SK-N-MC (cell line): ENCODE measurements at regions not wholly inside any gene's neighbourhood (a gene's known extent, or its start where the extent isn't known, plus 50 kb on each side); places are given as distances from the start of the nearest gene placed in this dataset.

Experiments
- EZH2 ChIP-seq: fragments of 200-600 bp; sonication (generic); IDR thresholded peaks from one replicate; pipeline ENCODE4 v1.6.1; 2017; ENCODE audit warnings: antibody characterized with exemption
- POLR2AphosphoS5 ChIP-seq: IDR thresholded peaks from 2 replicates; pipeline ENCODE4 v1.6.1; 2012; ENCODE audit warnings: mild to moderate bottlenecking, low read depth, low read length, borderline replicate concordance

DNA sequence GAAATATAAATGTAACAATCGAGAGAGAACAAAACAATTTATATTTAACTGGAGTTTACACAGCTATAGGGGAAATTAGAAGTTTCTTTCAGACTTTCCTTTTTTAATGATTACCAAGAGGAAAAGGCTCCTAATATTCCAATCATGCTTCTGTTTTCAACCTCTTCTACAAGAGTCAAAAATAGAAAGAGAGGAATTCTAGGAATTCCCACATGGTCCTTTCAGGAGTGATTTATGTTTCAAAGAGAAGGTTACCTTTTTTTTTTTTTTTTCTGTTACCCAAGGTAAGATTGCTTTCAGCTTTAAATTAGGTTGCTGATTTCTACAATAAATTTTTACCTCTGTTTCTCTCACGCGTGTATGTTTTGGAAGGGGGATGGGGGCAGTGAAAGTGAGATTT, 355.3 kb upstream of the DCBLD2 start:
- TF ChIP-seq POLR2AphosphoS5 (no peak), EZH2 (no peak)
